ENCODE measurements at regions not wholly inside any gene's neighbourhood (a gene's known extent, or its start where the extent isn't known, plus 50 kb on each side); places are given as distances from the start of the nearest gene placed in this dataset.
A peak's percentile ranks its signal among the peaks of the same experiment; 100 is the strongest.

- TF ChIP-seq ZC3H4 (CRISPR knock-in tag; IDR thresholded peaks at IDR 0.05; ENCODE audit: borderline replicate concordance) = no peak
- TF ChIP-seq HIC2 (CRISPR knock-in tag; IDR thresholded peaks at IDR 0.05; ENCODE audit: low read depth) = no peak
- TF ChIP-seq SALL1 (CRISPR knock-in tag; IDR thresholded peaks at IDR 0.05) = peak; percentile 37; the same call in 1 of the 2 replicates
- no peak for TF ChIP-seq ZNF292 (CRISPR knock-in tag; IDR thresholded peaks at IDR 0.05; ENCODE audit: borderline replicate concordance, low read depth)
- no peak for TF ChIP-seq HBP1 (CRISPR knock-in tag; IDR thresholded peaks at IDR 0.05; ENCODE audit: low read depth)
- no peak for TF ChIP-seq SIN3B (IDR thresholded peaks at IDR 0.05; ENCODE audit: low read length)
- TF ChIP-seq TBX2 (CRISPR knock-in tag; IDR thresholded peaks at IDR 0.05; ENCODE audit: borderline replicate concordance) = no peak
- no peak for TF ChIP-seq GTF2F1 (IDR thresholded peaks at IDR 0.05; ENCODE audit: low read length)
- TF ChIP-seq ARID2 (CRISPR knock-in tag; IDR thresholded peaks at IDR 0.05; ENCODE audit: borderline replicate concordance) = no peak
- TF ChIP-seq NPAS2 (CRISPR knock-in tag; IDR thresholded peaks at IDR 0.05; ENCODE audit: borderline replicate concordance) = no peak
- TF ChIP-seq ZNF75D (CRISPR knock-in tag; IDR thresholded peaks at IDR 0.05; ENCODE audit: borderline replicate concordance) = no peak
- no peak for TF ChIP-seq PBX2 (CRISPR knock-in tag; IDR thresholded peaks at IDR 0.05)
- no peak for TF ChIP-seq ZNF512B (CRISPR knock-in tag; IDR thresholded peaks at IDR 0.05; ENCODE audit: borderline replicate concordance)
- 0 out of 2 replicates have a peak, but pooled peaks have one; percentile 32 for TF ChIP-seq ZSCAN9 (CRISPR knock-in tag; IDR thresholded peaks at IDR 0.05; ENCODE audit: borderline replicate concordance)
- TF ChIP-seq AHDC1 (CRISPR knock-in tag; IDR thresholded peaks at IDR 0.05; ENCODE audit: borderline replicate concordance) = no peak
- no peak for TF ChIP-seq FOXA1 (IDR thresholded peaks at IDR 0.05)
- TF ChIP-seq FOXA1 (CRISPR knock-in tag; IDR thresholded peaks at IDR 0.05) = peak; percentile 35; the same call in 1 of the 2 replicates
- 0 out of 2 replicates have a peak, but pooled peaks have one; percentile 32 for TF ChIP-seq DRAP1 (CRISPR knock-in tag; IDR thresholded peaks at IDR 0.05)
These were observed 336.7 kb downstream of the OSR1 start (continued) for GRCh38 chr2:19021721-19022120.
